Ramos (cell line): ENCODE measurements at regions not wholly inside any gene's neighbourhood (a gene's known extent, or its start where the extent isn't known, plus 50 kb on each side); places are given as distances from the start of the nearest gene placed in this dataset.

Experiments
- in situ Hi-C: fragments of 300-500 bp; cut with MboI; formaldehyde crosslinking; loops from one replicate; pipeline ENCODE4 v1.14.3; 2022; ENCODE audit warnings: low sequenced_read_pairs; ENCODE audit not compliant: unreplicated experiment

- in situ Hi-C loops, result no loop called here
Observed at GRCh38 chr5:174354571-174354970, 309.1 kb downstream of the NSG2 start.

- in situ Hi-C loops, result no loop called here
Observed at GRCh38 chr5:174355208-174355612, 309.7 kb downstream of the NSG2 start.

- in situ Hi-C loops, result no loop called here
Observed at GRCh38 chr5:174355995-174356394, 310.5 kb downstream of the NSG2 start.

- in situ Hi-C loops, result no loop called here
Observed at GRCh38 chr5:174356536-174356935, 311.0 kb downstream of the NSG2 start.

GRCh38 chr5:174358276-174358675 is 312.8 kb downstream of the NSG2 start:
- in situ Hi-C loops, result no loop called here

- in situ Hi-C loops, result no loop called here
Observed at GRCh38 chr5:174359071-174359470, 313.6 kb downstream of the NSG2 start.

GRCh38 chr5:174362514-174362913 is 317.0 kb downstream of the NSG2 start:
- in situ Hi-C loops, result no loop called here

- in situ Hi-C loops, result no loop called here
Observed at GRCh38 chr5:174363934-174364333, 318.4 kb downstream of the NSG2 start.

GRCh38 chr5:174364676-174365075 is 319.2 kb downstream of the NSG2 start:
- in situ Hi-C loops, result no loop called here

GRCh38 chr5:174371600-174372094 is 326.1 kb downstream of the NSG2 start:
- in situ Hi-C loops, result no loop called here

GRCh38 chr5:174374206-174374605 is 328.7 kb downstream of the NSG2 start:
- in situ Hi-C loops, result no loop called here

GRCh38 chr5:174376056-174376455 is 330.6 kb downstream of the NSG2 start:
- in situ Hi-C loops, result no loop called here

- in situ Hi-C loops, result no loop called here
Observed at GRCh38 chr5:174376726-174377373, 331.3 kb downstream of the NSG2 start.

- in situ Hi-C loops, result no loop called here
Observed at GRCh38 chr5:174378121-174378874, 332.8 kb downstream of the NSG2 start.

GRCh38 chr5:174380311-174380710 is 334.8 kb downstream of the NSG2 start:
- in situ Hi-C loops, result no loop called here

- in situ Hi-C loops, result no loop called here
Observed at GRCh38 chr5:174381241-174381640, 335.7 kb downstream of the NSG2 start.

GRCh38 chr5:174383210-174384167 is 338.0 kb downstream of the NSG2 start:
- in situ Hi-C loops, result no loop called here

GRCh38 chr5:174384509-174384947 is 339.0 kb downstream of the NSG2 start:
- in situ Hi-C loops, result no loop called here

GRCh38 chr5:174386306-174386705 is 338.1 kb upstream of the MSX2 start:
- in situ Hi-C loops, result no loop called here

GRCh38 chr5:174386846-174387245 is 337.5 kb upstream of the MSX2 start:
- in situ Hi-C loops, result no loop called here

- in situ Hi-C loops, result no loop called here
Observed at GRCh38 chr5:174387448-174387847, 336.9 kb upstream of the MSX2 start.
